Myocyte (in vitro differentiated cells): ENCODE measurements at regions not wholly inside any gene's neighbourhood (a gene's known extent, or its start where the extent isn't known, plus 50 kb on each side); places are given as distances from the start of the nearest gene placed in this dataset.

Experiments used
- DNase-seq: peaks from one replicate; pipeline ENCODE4 v3.0.0-alpha.2; 2012; ENCODE audit warnings: low read depth

DNA sequence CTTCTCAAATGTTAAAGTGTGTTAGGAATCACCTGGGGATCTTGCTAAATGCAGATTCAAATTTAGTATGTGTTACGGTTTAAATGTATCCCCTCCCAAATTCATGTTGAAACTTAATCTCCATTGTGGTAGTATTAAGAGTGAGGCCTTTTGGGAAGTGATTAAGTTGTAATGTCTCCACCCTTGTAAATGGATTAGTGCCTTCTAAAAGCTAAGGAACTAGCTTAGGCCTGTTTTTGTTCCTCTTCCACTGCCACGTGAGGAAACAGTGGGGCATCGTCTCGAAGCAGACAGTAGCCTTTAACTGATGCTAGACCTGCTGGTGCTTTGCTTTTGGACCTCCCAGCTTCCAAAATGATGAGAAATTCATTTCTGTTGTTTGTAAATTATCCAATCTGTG lies 52.3 kb upstream of the SEMA3D start:
- DNase-seq = no peak

DNA sequence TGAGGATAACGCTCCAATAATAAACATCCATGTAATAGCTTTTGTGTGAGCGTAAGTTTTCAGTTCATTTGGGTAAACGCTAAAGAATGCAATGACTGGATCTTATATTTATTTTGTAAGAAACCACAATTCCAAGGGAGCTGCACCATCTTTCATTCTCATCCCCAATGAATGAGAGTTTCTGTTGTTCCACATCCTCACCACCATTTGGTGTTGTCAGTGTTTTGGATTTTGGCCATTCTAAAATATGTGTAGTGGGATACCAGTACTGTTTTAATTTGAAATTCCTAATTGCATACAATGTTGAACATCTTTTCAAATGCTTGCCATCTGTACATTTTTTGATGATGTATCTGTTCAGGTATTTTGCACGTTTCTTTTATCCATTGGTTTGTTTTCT lies 50.9 kb upstream of the SEMA3D start:
- no peak for DNase-seq
